H1 (cell line): ENCODE measurements at regions not wholly inside any gene's neighbourhood (a gene's known extent, or its start where the extent isn't known, plus 50 kb on each side); places are given as distances from the start of the nearest gene placed in this dataset.

ENCODE experiments used
- BACH1 ChIP-seq: IDR thresholded peaks from 2 replicates; pipeline ENCODE4 v1.6.1; 2012; ENCODE audit warnings: low read length, improper control_type of control experiment
- HDAC2 ChIP-seq, 2 experiments: fragments of 300-600 bp in 1 of 2; sonication (generic) in 1 of 2; IDR thresholded peaks; 2 replicates each; pipeline ENCODE4 v1.6.1; 2011 to 2012; ENCODE audit warnings: low read depth in 2 of 2, low read length in 2 of 2, mild to moderate bottlenecking in 2 of 2, moderate library complexity in 2 of 2, borderline replicate concordance in 1 of 2, inconsistent platforms in 1 of 2
- KDM1A ChIP-seq: fragments of 200-600, 300-600 bp; sonication (generic); IDR thresholded peaks from 2 replicates; pipeline ENCODE4 v1.7.1; 2016; ENCODE audit warnings: mild to moderate bottlenecking, low read length, borderline replicate concordance
- POLR2A ChIP-seq, 2 experiments: IDR thresholded peaks; 1 replicate in 1 of 2; 2 replicates in 1 of 2; pipeline ENCODE4 v1.6.1; 2011; ENCODE audit warnings: low read depth in 2 of 2, low read length in 2 of 2, mild to moderate bottlenecking in 2 of 2; ENCODE audit errors: control extremely low read depth in 1 of 2
- POLR2AphosphoS5 ChIP-seq: IDR thresholded peaks from 2 replicates; pipeline ENCODE4 v1.6.1; 2011; ENCODE audit warnings: low read depth, low read length
- RAD21 ChIP-seq, 2 experiments: IDR thresholded peaks in 1 of 2; conservative IDR thresholded peaks in 1 of 2; 2 replicates each; pipeline ENCODE4 v1.6.1; 2011; ENCODE audit warnings: low read depth in 2 of 2, low read length in 2 of 2, improper control_type of control experiment in 1 of 2, inconsistent platforms in 1 of 2, mild to moderate bottlenecking in 1 of 2, moderate library complexity in 1 of 2
- RBBP5 ChIP-seq: IDR thresholded peaks from 2 replicates; pipeline ENCODE4 v1.7.1; 2012; ENCODE audit warnings: low read depth, mild to moderate bottlenecking, inconsistent platforms, low read length, moderate library complexity, borderline replicate concordance
- RNF2 ChIP-seq: fragments of 200-900, 300-1000 bp; sonication (generic); IDR thresholded peaks from 2 replicates; pipeline ENCODE4 v1.7.1; 2016; ENCODE audit warnings: borderline replicate concordance, low read depth, mild to moderate bottlenecking, antibody characterized with exemption, low read length; ENCODE audit not compliant: poor library complexity, severe bottlenecking; ENCODE audit errors: missing control alignments
- SRF ChIP-seq: IDR thresholded peaks from 2 replicates; pipeline ENCODE4 v1.6.1; 2011; ENCODE audit warnings: mild to moderate bottlenecking, low read depth, low read length, moderate library complexity
- TAF1 ChIP-seq: IDR thresholded peaks from 2 replicates; pipeline ENCODE4 v1.6.1; 2011; ENCODE audit warnings: mild to moderate bottlenecking, low read depth, low read length
- TEAD4 ChIP-seq: IDR thresholded peaks from 2 replicates; pipeline ENCODE4 v1.6.1; 2012; ENCODE audit warnings: low read depth, low read length, inconsistent platforms, mixed read lengths
- TF ChIP-seq, protein P1 (sequence below), 3 experiments: IDR thresholded peaks; 1 replicate in 2 of 3; 2 replicates in 1 of 3; pipeline versions ENCODE4 v1.5.1 to v1.6.1; 2011; ENCODE audit warnings: low read length in 3 of 3, mild to moderate bottlenecking in 3 of 3, inconsistent platforms in 2 of 3, low read depth in 1 of 3, moderate library complexity in 1 of 3; ENCODE audit not compliant: insufficient read depth in 1 of 3; ENCODE audit errors: control extremely low read depth in 1 of 3

DNA sequence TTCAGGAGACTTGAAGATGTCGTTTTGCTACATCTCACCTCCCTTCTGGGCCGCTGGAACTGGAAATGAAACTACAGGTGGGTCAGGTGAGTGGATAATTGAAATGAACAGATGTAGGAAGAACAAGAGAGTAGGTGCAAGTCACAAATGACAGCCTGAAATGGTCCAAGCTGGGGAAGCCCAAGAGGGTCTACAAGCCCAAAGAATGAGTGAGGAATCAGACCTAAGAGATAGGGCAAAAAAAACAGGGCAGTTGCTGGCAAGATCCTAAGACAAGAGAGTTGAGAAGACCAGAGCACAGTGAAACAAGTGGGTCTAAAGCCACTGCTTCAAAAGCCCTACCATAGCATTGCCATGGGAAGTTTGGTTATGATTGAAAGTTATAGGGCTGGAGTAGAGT, 67.4 kb upstream of the SNRK start:
- TF ChIP-seq, protein P1, sequence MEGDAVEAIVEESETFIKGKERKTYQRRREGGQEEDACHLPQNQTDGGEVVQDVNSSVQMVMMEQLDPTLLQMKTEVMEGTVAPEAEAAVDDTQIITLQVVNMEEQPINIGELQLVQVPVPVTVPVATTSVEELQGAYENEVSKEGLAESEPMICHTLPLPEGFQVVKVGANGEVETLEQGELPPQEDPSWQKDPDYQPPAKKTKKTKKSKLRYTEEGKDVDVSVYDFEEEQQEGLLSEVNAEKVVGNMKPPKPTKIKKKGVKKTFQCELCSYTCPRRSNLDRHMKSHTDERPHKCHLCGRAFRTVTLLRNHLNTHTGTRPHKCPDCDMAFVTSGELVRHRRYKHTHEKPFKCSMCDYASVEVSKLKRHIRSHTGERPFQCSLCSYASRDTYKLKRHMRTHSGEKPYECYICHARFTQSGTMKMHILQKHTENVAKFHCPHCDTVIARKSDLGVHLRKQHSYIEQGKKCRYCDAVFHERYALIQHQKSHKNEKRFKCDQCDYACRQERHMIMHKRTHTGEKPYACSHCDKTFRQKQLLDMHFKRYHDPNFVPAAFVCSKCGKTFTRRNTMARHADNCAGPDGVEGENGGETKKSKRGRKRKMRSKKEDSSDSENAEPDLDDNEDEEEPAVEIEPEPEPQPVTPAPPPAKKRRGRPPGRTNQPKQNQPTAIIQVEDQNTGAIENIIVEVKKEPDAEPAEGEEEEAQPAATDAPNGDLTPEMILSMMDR (IDR thresholded peaks at IDR 0.05; ENCODE audit: control extremely low read depth in 1 of 3, insufficient read depth in 1 of 3, low read depth in 1 of 3, low read length in 3 of 3) = no peak
- TF ChIP-seq POLR2AphosphoS5 (no peak), RAD21 (IDR thresholded peaks at IDR 0.05 in 1 of 2, conservative IDR thresholded peaks at IDR 0.05 in 1 of 2; ENCODE audit: low read depth in 2 of 2, low read length in 2 of 2) (no peak), POLR2A (IDR thresholded peaks at IDR 0.05; ENCODE audit: control extremely low read depth in 1 of 2, low read depth in 2 of 2, low read length in 2 of 2) (no peak), RBBP5 (no peak), BACH1 (no peak), SRF (no peak), KDM1A (no peak), TEAD4 (no peak), HDAC2 (IDR thresholded peaks at IDR 0.05; ENCODE audit: borderline replicate concordance in 1 of 2, low read depth in 2 of 2, low read length in 2 of 2) (no peak), RNF2 (no peak), TAF1 (no peak)
